ENCODE measurements at regions not wholly inside any gene's neighbourhood (a gene's known extent, or its start where the extent isn't known, plus 50 kb on each side); places are given as distances from the start of the nearest gene placed in this dataset.

DNA sequence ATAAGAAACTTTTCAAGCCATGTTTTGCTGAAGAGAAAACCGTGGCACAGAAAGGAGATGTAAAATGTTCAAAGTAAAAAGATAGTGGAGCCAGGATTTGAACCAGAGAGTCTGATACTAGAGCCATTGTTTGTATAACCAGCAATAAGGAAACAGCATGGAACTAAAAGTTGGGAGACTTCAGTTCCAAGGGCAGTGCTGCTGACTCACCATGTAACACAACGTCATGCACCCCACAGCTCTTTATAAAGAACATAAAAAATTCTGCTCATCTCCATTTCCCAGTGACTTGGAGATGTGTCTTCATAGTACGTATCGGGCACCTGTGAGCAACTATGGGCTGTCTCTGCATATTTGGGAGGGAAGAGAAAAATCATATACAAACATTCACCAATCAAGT is 353.0 kb upstream of the PIK3C3 start:
- TF ChIP-seq CTCF (IDR thresholded peaks at IDR 0.05) (no peak), POLR2A (IDR thresholded peaks at IDR 0.05) (no peak)
